Fibroblast of pulmonary artery (primary cell): ENCODE measurements at regions not wholly inside any gene's neighbourhood (a gene's known extent, or its start where the extent isn't known, plus 50 kb on each side); places are given as distances from the start of the nearest gene placed in this dataset.

Source experiments
- DNase-seq: peaks from one replicate; pipeline ENCODE4 v3.0.0-alpha.2; 2010; ENCODE audit warnings: low read depth
- H3K4me3 ChIP-seq: replicated peaks from 2 replicates; pipeline ENCODE4 v1.5.1; 2011; ENCODE audit warnings: low read depth, mild to moderate bottlenecking, control low read depth, low read length, moderate library complexity
- TF ChIP-seq, protein P1 (sequence below): IDR thresholded peaks from 2 replicates; pipeline ENCODE4 v1.5.1; 2011; ENCODE audit warnings: mild to moderate bottlenecking, control low read depth, low read length, inconsistent platforms; ENCODE audit errors: missing control alignments

DNA sequence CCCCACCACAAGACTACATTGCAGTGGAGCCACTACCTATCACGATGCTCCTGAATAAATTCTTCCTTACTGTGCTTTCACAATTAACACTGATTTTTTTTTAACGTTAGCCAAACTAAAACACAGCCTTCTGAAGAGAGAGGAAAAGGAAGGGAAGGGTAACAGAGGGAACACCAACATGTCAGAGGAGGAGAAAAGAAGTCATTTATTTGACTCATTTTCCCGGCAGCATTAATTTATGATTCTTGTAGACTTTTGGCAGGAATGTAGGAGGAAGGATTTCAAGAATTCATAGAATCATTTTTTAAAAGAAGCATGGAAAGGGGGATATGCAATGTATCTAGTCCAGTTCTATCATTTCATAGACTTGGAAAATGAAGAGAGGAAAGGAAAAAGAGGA lies 74.3 kb upstream of the IQCM start:
- H3K4me3 ChIP-seq, result no peak overlapping the region
- TF ChIP-seq, protein P1, sequence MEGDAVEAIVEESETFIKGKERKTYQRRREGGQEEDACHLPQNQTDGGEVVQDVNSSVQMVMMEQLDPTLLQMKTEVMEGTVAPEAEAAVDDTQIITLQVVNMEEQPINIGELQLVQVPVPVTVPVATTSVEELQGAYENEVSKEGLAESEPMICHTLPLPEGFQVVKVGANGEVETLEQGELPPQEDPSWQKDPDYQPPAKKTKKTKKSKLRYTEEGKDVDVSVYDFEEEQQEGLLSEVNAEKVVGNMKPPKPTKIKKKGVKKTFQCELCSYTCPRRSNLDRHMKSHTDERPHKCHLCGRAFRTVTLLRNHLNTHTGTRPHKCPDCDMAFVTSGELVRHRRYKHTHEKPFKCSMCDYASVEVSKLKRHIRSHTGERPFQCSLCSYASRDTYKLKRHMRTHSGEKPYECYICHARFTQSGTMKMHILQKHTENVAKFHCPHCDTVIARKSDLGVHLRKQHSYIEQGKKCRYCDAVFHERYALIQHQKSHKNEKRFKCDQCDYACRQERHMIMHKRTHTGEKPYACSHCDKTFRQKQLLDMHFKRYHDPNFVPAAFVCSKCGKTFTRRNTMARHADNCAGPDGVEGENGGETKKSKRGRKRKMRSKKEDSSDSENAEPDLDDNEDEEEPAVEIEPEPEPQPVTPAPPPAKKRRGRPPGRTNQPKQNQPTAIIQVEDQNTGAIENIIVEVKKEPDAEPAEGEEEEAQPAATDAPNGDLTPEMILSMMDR, result no peak
- no peak for DNase-seq

DNA sequence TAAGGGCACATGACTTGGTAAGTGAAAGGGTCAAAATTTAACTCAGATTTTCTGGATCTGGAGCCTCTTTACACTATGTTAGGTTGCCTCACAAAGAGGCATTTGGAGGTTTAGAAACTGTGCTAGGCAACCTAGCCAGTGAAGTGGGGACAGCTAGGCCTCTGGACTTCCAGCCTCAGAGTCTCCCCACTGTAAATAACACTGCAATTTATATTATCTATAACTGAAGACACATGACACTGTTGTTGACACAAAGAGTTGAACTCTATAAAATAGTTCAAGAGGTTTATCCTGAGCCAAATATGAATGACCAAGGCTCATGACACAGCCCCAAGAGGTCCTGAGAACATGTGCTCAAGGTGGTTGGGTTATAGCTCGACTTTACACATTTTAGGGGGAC lies 74.9 kb upstream of the IQCM start:
- H3K4me3 ChIP-seq, result no peak overlapping the region
- DNase-seq, result no peak
- TF ChIP-seq, protein P1, result no peak

DNA sequence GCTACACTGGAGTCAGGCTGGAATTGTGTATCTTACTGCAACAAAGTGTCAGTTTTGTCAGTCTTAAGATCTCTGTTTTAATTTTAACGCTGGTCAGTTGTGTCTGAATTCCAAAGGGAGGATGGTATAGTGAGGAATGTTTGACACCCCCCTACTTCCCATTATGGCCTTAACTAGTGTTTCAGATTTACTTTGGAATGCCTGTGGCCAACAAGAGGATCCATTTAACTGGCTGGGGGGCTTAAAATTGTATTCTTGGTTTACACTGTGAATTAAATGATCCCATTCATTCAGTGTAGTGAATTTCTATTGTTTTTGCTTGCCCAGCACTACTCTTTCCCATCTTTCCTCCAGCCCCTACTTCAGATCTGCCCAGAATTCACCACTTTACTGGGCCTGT lies 75.8 kb upstream of the IQCM start:
- TF ChIP-seq, protein P1, result no peak

DNA sequence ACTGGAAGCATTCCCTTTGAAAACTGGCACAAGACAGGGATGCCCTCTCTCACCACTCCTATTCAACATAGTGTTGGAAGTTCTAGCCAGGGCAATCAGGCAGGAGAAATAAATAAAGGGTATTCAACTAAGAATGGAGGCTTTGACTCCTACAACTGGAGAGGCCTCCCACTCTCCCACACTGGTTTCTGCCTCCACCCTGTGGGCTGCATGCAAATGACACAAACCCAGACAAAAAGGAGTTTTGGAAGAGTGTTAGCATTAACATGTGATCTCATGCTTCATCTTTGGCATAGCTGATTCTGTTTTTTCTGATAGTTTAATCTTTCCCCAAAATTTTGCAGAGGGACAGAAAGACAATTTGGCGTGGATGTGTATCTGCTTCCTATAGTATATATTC lies 80.8 kb upstream of the IQCM start:
- no peak overlapping the region for H3K4me3 ChIP-seq
- TF ChIP-seq, protein P1, result peak; percentile 61
- peak; percentile 53 for DNase-seq

More for the DNA sequence above, 75.8 kb upstream of the IQCM start:
- no peak overlapping the region for H3K4me3 ChIP-seq
- no peak for DNase-seq

DNA sequence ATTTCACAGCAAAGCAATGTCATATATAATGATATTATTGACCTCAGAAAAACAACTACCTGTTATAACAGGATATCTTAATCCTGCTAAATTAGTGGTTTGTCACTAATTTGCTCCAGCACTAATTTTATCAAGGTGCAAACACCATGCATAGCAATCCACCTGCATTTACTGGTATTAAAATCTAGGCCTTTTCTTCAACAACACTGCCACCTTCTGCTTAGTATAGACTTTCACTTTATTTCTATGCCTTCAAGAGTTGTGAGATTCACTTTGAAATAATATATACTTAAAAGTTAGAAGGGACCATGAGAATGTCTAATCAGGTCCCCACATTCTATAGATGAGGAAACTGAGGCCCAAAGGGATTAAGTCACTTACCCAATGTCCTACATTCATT lies 82.1 kb upstream of the IQCM start:
- TF ChIP-seq, protein P1, result peak; percentile 48
- peak; percentile 48 for DNase-seq
- no peak overlapping the region for H3K4me3 ChIP-seq

DNA sequence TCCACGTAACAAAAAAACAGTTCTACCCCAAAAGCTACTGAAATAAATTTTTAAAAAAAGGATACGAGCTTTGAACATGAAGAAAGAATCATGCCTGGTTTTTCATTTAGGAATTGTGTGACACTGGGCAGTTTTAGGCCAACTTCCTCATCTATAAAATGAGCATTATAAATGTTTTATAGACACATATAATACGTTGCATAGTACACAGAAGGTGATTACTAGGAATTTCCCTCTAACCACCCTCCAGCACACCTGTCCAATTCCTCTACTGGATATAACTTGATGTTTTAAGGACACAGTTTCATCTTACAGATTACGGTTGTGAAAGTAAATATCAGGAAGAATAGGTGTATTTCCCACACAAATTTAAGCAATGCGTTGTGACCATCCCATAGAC lies 85.5 kb upstream of the IQCM start:
- DNase-seq, result no peak
- H3K4me3 ChIP-seq, result no peak overlapping the region
- TF ChIP-seq, protein P1, result no peak

DNA sequence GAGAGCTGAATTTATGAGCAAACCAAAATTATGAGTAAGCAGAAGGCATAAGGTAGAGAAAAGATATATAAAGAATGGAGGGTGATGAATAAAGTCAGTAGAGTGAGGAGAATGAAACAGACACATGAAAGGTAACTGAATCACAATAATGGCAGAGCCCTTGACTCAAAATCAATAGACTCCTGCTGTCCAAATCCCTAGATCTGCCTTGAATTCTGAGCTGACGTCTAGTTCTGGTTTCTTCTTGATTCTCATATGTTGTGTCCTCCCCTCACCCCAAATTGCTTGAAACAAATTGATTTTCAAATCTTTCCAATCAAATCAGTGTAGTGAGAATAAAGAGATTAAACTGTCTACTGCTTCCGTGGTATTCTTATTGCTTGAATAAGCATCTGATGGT lies 86.6 kb upstream of the IQCM start:
- DNase-seq, result no peak
- TF ChIP-seq, protein P1, result no peak
- no peak overlapping the region for H3K4me3 ChIP-seq
